H1 (cell line): ENCODE measurements at regions not wholly inside any gene's neighbourhood (a gene's known extent, or its start where the extent isn't known, plus 50 kb on each side); places are given as distances from the start of the nearest gene placed in this dataset.

ENCODE experiments used
- CEBPB ChIP-seq: IDR thresholded peaks from 2 replicates; pipeline ENCODE4 v1.6.1; 2012; ENCODE audit warnings: low read depth, low read length
- CHD1 ChIP-seq: IDR thresholded peaks from 2 replicates; pipeline ENCODE4 v1.6.1; 2012; ENCODE audit warnings: low read depth, low read length, improper control_type of control experiment
- CTCF ChIP-seq, 3 experiments: IDR thresholded peaks; 1 replicate in 2 of 3; 2 replicates in 1 of 3; pipeline versions ENCODE4 v1.5.1 to v1.6.1; 2011; ENCODE audit warnings: low read length in 3 of 3, mild to moderate bottlenecking in 3 of 3, inconsistent platforms in 2 of 3, low read depth in 1 of 3, moderate library complexity in 1 of 3; ENCODE audit not compliant: insufficient read depth in 1 of 3; ENCODE audit errors: control extremely low read depth in 1 of 3

DNA sequence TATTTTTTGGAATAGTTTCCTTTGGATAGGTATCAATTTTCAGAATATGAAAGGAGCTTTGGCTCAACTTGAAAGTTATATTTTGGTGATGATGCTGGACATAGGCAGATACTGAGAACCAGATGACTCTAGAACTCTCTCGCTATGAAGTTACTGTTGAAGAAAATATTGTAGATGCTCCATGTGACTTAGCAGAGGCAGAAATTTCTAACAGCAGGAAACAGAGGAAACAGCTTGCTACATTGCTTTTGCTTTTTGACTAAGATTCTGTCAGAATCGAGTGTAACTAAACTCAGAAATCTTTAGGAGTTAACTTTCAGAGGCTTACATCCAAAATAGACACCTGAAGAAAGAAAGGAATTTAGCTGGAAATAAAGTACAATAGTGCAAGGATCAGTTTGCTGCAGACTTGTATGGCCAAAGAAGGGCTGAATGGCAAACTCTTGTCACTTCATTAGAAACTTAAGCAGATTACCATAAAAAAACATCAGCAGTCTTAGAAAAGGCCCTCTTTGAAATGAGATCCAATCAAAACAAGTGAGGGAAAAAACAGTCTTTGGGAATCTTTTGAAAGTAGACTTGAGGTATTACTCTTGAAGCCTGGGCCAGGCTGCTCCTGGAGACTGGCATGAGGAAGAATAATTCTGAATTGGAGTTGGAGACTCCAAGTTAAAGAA is 911.8 kb downstream of the FSCB start (continued):
- TF ChIP-seq CTCF (IDR thresholded peaks at IDR 0.05; ENCODE audit: control extremely low read depth in 1 of 3, insufficient read depth in 1 of 3, low read depth in 1 of 3, low read length in 3 of 3) (no peak), CEBPB (no peak), CHD1 (no peak)
